ENCODE measurements at regions not wholly inside any gene's neighbourhood (a gene's known extent, or its start where the extent isn't known, plus 50 kb on each side); places are given as distances from the start of the nearest gene placed in this dataset.

DNA sequence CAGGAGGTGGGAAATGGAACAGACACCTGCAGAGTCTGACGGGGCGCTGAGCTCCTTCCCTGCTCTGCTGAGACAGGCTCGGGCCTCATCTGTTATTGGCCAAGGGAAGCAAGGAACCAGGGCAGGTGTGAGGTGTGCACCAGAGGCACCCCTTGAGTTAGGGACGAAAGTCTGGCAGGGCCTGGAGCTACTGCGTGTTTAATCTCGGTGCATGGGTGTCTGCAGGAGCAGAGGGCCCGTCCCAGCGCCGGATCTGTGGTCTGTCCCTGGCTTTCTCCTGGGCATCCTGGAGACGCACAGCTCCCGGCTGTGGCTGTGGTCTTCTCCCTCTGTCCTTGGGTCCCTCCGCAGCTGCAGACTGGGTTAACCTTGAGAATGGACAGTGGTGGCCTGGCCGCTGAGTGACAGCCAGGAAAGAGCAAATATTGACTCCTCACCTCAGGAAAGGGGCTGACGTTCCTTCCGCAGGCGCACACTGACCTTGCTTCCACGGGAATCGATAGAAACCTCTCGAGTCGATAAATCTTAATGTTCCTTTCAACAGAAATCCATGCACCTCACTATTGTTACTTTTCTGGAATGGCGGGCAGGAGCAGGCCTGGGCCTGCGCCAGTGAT is 975.6 kb downstream of the BRD1 start:
- no peak overlapping the region for H3K4me3 ChIP-seq (ENCODE audit: low read depth, low read length)
- CTCF ChIA-PET = no interaction called here
- POLR2A ChIA-PET = no interaction called here
- no peak for DNase-seq (ENCODE audit: low read depth)
- H3K27me3 ChIP-seq (ENCODE audit: control insufficient read depth, insufficient read depth, low read length) = no peaks in the 10 kb centered on the region
- TF ChIP-seq, protein P1, sequence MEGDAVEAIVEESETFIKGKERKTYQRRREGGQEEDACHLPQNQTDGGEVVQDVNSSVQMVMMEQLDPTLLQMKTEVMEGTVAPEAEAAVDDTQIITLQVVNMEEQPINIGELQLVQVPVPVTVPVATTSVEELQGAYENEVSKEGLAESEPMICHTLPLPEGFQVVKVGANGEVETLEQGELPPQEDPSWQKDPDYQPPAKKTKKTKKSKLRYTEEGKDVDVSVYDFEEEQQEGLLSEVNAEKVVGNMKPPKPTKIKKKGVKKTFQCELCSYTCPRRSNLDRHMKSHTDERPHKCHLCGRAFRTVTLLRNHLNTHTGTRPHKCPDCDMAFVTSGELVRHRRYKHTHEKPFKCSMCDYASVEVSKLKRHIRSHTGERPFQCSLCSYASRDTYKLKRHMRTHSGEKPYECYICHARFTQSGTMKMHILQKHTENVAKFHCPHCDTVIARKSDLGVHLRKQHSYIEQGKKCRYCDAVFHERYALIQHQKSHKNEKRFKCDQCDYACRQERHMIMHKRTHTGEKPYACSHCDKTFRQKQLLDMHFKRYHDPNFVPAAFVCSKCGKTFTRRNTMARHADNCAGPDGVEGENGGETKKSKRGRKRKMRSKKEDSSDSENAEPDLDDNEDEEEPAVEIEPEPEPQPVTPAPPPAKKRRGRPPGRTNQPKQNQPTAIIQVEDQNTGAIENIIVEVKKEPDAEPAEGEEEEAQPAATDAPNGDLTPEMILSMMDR (IDR thresholded peaks at IDR 0.05; ENCODE audit: insufficient read depth, low read depth, low read length) = no peak
- H3K36me3 ChIP-seq (ENCODE audit: control insufficient read depth, insufficient read depth, low read length) = no peaks in the 10 kb centered on the region

DNA sequence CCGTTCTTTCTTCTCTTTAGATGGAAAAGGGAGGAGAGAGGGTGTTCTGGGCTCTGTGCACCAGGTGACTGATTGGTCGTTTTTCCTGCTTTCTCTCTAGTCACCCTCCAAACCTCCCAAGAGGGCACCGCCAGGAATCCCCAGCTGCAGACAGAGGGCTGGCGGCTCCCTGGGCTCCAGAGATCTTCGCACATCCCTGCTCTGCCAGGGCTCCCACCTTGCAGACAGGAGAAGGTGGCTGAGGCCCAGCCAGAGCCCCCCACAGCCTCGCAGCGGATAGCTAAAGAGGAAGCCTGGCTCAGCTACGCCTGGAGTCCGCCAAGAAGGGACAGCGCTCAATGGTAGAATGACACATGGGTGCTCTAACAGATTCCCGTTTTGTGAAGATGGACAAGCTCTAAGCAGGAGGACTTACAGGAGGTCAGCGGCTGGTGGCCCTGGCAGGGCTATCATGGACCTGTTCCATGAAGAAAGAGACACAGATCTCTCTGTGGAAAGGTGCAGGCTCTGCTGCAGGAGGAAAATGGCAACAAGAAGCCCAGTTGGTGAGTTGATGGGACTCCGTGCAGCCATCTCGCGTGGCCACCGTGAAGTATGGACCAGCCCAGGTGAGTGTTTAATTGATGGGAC is 976.9 kb downstream of the BRD1 start:
- H3K27me3 ChIP-seq (ENCODE audit: control insufficient read depth, insufficient read depth, low read length) = no peaks in the 10 kb centered on the region
- ChIA-PET CTCF (no interaction called here), POLR2A (no interaction called here)
- no peaks in the 10 kb centered on the region for H3K36me3 ChIP-seq (ENCODE audit: control insufficient read depth, insufficient read depth, low read length)
- no peak for DNase-seq (ENCODE audit: low read depth)
- no peak overlapping the region for H3K4me3 ChIP-seq (ENCODE audit: low read depth, low read length)
- TF ChIP-seq, protein P1 (IDR thresholded peaks at IDR 0.05; ENCODE audit: insufficient read depth, low read depth, low read length) = no peak

DNA sequence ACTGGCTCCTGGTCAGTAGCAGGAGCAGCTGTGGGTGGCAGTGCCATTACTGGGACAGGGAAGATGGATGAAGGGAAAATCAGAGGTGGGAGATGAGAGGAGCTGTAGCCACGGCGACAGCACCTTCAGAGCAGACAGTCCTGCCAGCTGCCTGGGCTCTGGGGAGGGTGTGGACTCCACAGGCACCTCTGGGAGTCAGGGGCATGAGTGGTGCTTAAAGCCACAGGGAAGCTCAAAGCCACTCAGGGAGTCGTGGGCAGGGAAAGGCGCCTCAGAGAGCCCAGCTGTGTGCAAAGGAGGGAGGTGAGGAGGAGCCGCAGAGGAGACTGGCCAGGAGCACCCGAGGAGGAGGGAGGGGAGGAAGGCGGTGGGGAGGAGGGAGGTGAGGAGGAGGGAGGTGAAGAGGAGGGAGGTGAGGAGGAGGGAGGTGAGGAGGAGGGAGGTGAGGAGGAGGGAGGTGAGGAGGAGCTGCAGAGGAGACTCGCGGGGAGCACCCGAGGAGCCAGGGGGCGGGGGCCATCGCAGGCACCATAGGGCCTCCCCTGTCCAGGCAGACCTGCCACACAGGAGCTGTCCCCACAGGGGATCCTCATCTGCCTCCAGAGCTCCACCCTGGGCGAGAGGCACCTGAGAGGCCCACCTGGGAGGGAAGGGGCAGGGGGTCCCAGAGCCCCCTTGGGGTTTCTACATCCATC is 977.6 kb downstream of the BRD1 start:
- ChIA-PET CTCF (no interaction called here), POLR2A (no interaction called here)
- DNase-seq (ENCODE audit: low read depth) = no peak
- Histone ChIP-seq H3K27me3 (ENCODE audit: control insufficient read depth, insufficient read depth, low read length) (no peaks in the 10 kb centered on the region), H3K4me3 (ENCODE audit: low read depth, low read length) (no peak overlapping the region), H3K36me3 (ENCODE audit: control insufficient read depth, insufficient read depth, low read length) (no peaks in the 10 kb centered on the region)
- TF ChIP-seq, protein P1 (IDR thresholded peaks at IDR 0.05; ENCODE audit: insufficient read depth, low read depth, low read length) = no peak

DNA sequence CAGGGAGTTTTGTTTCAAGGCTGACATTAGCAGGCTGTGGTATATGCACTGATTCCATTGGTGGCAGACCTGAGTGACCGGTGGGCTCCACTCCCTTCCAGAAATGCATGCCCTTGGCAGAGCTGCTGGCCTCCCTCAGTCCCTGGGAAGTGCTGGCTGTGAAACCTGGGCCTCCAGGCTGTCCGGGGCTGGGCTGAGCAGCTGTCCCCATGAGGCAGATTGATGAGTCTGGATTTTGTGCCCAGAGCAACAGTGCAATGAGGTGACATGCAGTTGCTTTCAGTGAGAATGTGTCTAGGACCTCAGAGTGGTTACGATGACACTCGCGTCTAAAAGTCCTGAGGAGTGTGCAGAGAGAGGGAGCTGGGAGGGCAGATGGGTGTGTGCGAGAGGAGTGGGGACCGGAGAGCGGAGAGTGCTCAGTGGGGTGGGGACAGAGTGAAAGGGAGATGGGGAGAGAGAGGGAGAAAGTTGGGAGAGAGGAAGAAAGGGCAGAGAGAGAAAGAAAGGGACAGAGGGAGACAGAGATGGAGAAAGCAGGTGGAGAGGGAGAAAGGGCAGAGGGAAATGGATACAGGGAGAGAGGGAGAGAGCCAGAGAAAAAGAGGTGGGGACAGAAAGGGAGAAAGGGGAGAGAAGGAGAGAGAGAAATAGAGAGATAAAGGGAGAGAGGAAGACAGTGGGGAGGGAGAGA is 978.3 kb downstream of the BRD1 start:
- CTCF ChIA-PET = no interaction called here
- Histone ChIP-seq H3K27me3 (ENCODE audit: control insufficient read depth, insufficient read depth, low read length) (no peaks in the 10 kb centered on the region), H3K4me3 (ENCODE audit: low read depth, low read length) (no peak overlapping the region), H3K36me3 (ENCODE audit: control insufficient read depth, insufficient read depth, low read length) (no peaks in the 10 kb centered on the region)
- TF ChIP-seq, protein P1 (IDR thresholded peaks at IDR 0.05; ENCODE audit: insufficient read depth, low read depth, low read length) = no peak
- POLR2A ChIA-PET = no interaction called here
- no peak for DNase-seq (ENCODE audit: low read depth)

DNA sequence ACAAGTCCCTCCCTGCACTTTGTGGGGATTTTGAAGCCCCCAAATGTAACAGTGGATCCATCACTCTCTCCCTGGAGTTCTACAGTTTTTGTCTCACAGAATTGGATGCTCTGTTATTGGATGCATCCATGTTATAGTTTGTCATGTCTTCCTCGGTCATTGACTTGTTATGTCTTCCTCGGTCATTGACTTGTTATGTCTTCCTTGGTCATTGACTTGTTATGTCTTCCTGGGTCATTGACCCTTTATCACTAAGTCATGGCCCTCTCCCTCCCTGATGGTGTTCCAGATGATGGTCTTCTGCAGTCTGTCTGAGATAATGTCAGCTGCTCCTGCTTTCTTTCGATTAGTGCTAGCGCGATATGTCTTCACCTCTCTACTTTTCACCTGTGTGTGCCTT is 981.5 kb downstream of the BRD1 start:
- ChIA-PET POLR2A (no interaction called here), CTCF (no interaction called here)
- no peak for DNase-seq (ENCODE audit: low read depth)
- Histone ChIP-seq H3K27me3 (ENCODE audit: control insufficient read depth, insufficient read depth, low read length) (no peaks in the 10 kb centered on the region), H3K4me3 (ENCODE audit: low read depth, low read length) (no peak overlapping the region), H3K36me3 (ENCODE audit: control insufficient read depth, insufficient read depth, low read length) (no peaks in the 10 kb centered on the region)
- TF ChIP-seq, protein P1 (IDR thresholded peaks at IDR 0.05; ENCODE audit: insufficient read depth, low read depth, low read length) = no peak

Measured in BJ (cell line).